ENCODE measurements at regions not wholly inside any gene's neighbourhood (a gene's known extent, or its start where the extent isn't known, plus 50 kb on each side); places are given as distances from the start of the nearest gene placed in this dataset.

GRCh38 chr6:14265049-14266021 lies 147.8 kb downstream of the CD83 start:
- Histone ChIP-seq H3K36me3 (ENCODE audit: control insufficient read depth, insufficient read depth, low read length) (no peaks in the 10 kb centered on the region), H3K9ac (no peak overlapping the region), H3K27me3 (ENCODE audit: control insufficient read depth, insufficient read depth, low read length) (no peaks in the 10 kb centered on the region), H3K4me2 (ENCODE audit: low read length) (no peak overlapping the region), H3K4me1 (no peaks in the 10 kb centered on the region), H3K9me3 (ENCODE audit: control insufficient read depth, low read length) (no peaks in the 10 kb centered on the region), H3K79me2 (no peaks in the 10 kb centered on the region), H3K4me3 (ENCODE audit: low read depth, low read length) (no peak overlapping the region), H2AFZ (no peak overlapping the region), H3K27ac (no peak overlapping the region)
- TF ChIP-seq CTCF (IDR thresholded peaks at IDR 0.05), result no peak

GRCh38 chr6:14266266-14266665 lies 148.7 kb downstream of the CD83 start:
- H3K9ac ChIP-seq, result no peak overlapping the region
- no peak for TF ChIP-seq CTCF (IDR thresholded peaks at IDR 0.05)
- H3K9me3 ChIP-seq (ENCODE audit: control insufficient read depth, low read length), result no peaks in the 10 kb centered on the region
- no peak overlapping the region for H3K27ac ChIP-seq
- no peaks in the 10 kb centered on the region for H3K4me1 ChIP-seq
- no peaks in the 10 kb centered on the region for H3K79me2 ChIP-seq
- H3K4me2 ChIP-seq (ENCODE audit: low read length), result no peak overlapping the region
- no peaks in the 10 kb centered on the region for H3K36me3 ChIP-seq (ENCODE audit: control insufficient read depth, insufficient read depth, low read length)
- no peaks in the 10 kb centered on the region for H3K27me3 ChIP-seq (ENCODE audit: control insufficient read depth, insufficient read depth, low read length)
- H3K4me3 ChIP-seq (ENCODE audit: low read depth, low read length), result no peak overlapping the region
- no peak overlapping the region for H2AFZ ChIP-seq

- Histone ChIP-seq H3K9ac (no peak overlapping the region), H3K27ac (no peak overlapping the region), H3K4me1 (no peaks in the 10 kb centered on the region), H3K9me3 (ENCODE audit: control insufficient read depth, low read length) (no peaks in the 10 kb centered on the region), H3K36me3 (ENCODE audit: control insufficient read depth, insufficient read depth, low read length) (no peaks in the 10 kb centered on the region), H3K27me3 (ENCODE audit: control insufficient read depth, insufficient read depth, low read length) (no peaks in the 10 kb centered on the region), H2AFZ (no peak overlapping the region), H3K4me2 (ENCODE audit: low read length) (no peak overlapping the region), H3K79me2 (no peaks in the 10 kb centered on the region), H3K4me3 (ENCODE audit: low read depth, low read length) (no peak overlapping the region)
- no peak for TF ChIP-seq CTCF (IDR thresholded peaks at IDR 0.05)
Measured at GRCh38 chr6:14267885-14268660, 150.5 kb downstream of the CD83 start.

- Histone ChIP-seq H3K36me3 (ENCODE audit: control insufficient read depth, insufficient read depth, low read length) (no peaks in the 10 kb centered on the region), H3K4me2 (ENCODE audit: low read length) (no peak overlapping the region), H2AFZ (no peak overlapping the region), H3K9me3 (ENCODE audit: control insufficient read depth, low read length) (no peaks in the 10 kb centered on the region), H3K4me1 (no peaks in the 10 kb centered on the region), H3K9ac (no peak overlapping the region), H3K27me3 (ENCODE audit: control insufficient read depth, insufficient read depth, low read length) (no peaks in the 10 kb centered on the region), H3K79me2 (no peaks in the 10 kb centered on the region), H3K27ac (no peak overlapping the region), H3K4me3 (ENCODE audit: low read depth, low read length) (no peak overlapping the region)
- TF ChIP-seq CTCF (IDR thresholded peaks at IDR 0.05), result no peak
Measured at GRCh38 chr6:14269436-14269835, 151.9 kb downstream of the CD83 start.

All from parathyroid adenoma (tissue), 2 donors.